OCI-LY3 (cell line): ENCODE measurements at regions not wholly inside any gene's neighbourhood (a gene's known extent, or its start where the extent isn't known, plus 50 kb on each side); places are given as distances from the start of the nearest gene placed in this dataset.

Experiments
- EZH2phosphoT487 ChIP-seq: fragments of 200-600 bp; shearing (Covaris generic); IDR thresholded peaks from 2 replicates; pipeline ENCODE4 v1.6.1; 2018; ENCODE audit warnings: antibody characterized with exemption, mixed run types, low read depth
- TF ChIP-seq, protein P1 (sequence below): fragments of 200-600, 300-600 bp; sonication (generic); IDR thresholded peaks from 2 replicates; pipeline ENCODE4 v1.5.1; 2014; ENCODE audit warnings: antibody characterized with exemption, low read length, low read depth

DNA sequence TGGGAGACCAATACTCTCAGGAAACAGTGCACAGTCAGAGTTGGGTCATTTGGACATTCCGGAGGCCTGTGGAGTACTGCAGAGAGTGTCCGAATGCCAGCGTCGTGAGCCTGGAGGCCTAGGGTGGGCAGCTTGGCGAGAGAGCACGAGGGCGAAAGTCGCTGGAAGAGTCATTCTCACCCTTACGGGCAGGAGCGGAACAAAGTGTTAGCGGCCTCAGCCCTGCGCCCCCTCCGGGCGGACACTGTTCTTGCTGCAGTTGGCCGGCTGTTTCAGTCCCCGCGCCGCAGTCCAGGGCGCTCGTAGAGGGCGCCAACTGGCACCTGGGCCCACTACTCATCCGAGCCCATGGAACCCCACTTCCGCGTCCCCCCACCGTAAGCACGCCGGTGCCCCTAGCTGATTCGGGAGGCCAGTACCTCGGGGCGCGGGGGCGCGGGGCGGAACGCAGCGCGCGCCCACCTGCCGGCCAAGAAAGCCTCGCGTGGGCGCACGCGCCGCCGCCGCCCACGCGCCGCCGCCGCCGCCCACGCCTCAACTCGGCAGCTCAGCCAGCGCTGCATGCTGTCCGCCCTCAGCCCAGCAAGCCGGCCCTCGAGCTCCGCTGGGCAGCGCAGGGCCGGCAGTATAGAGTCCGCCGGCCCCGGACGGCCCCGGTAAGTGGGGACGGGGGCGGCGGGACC is 99.7 kb upstream of the CCL21 start:
- TF ChIP-seq, protein P1, sequence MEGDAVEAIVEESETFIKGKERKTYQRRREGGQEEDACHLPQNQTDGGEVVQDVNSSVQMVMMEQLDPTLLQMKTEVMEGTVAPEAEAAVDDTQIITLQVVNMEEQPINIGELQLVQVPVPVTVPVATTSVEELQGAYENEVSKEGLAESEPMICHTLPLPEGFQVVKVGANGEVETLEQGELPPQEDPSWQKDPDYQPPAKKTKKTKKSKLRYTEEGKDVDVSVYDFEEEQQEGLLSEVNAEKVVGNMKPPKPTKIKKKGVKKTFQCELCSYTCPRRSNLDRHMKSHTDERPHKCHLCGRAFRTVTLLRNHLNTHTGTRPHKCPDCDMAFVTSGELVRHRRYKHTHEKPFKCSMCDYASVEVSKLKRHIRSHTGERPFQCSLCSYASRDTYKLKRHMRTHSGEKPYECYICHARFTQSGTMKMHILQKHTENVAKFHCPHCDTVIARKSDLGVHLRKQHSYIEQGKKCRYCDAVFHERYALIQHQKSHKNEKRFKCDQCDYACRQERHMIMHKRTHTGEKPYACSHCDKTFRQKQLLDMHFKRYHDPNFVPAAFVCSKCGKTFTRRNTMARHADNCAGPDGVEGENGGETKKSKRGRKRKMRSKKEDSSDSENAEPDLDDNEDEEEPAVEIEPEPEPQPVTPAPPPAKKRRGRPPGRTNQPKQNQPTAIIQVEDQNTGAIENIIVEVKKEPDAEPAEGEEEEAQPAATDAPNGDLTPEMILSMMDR: no peak
- TF ChIP-seq EZH2phosphoT487: no peak
